GM21423 (cell line): ENCODE measurements at regions not wholly inside any gene's neighbourhood (a gene's known extent, or its start where the extent isn't known, plus 50 kb on each side); places are given as distances from the start of the nearest gene placed in this dataset.

Experiments used
- ATAC-seq: cut with Tn5 transposase; IDR thresholded peaks from one replicate; pipeline ENCODE4 v1.9.1; 2021; ENCODE audit warnings: mild to moderate bottlenecking, moderate library complexity; ENCODE audit not compliant: unreplicated experiment

DNA sequence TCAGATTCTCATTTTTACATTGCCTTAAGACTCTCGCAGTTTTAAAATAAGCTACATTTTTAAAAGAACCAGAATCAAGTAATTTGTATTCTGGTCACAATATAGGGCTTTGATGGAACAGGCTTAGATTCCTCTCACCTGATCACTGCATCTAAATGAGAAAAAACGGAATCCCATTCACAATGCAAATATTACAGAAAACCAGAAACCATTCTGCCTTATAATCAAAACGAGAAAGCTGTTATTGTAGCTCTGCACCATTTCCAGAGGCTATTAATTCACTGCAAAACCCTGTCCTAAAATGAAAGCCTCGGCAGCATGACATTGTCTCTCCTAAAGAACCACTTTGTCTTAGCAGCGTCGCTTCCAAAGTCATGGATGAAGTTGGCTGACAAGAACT, 116.1 kb upstream of the ZNF366 start:
- ATAC-seq = no peak

GRCh38 chr5:72622170-72622760, 115.1 kb upstream of the ZNF366 start:
- no peak for ATAC-seq

- ATAC-seq = no peak
Observed at GRCh38 chr5:72621576-72621975, 114.4 kb upstream of the ZNF366 start.

DNA sequence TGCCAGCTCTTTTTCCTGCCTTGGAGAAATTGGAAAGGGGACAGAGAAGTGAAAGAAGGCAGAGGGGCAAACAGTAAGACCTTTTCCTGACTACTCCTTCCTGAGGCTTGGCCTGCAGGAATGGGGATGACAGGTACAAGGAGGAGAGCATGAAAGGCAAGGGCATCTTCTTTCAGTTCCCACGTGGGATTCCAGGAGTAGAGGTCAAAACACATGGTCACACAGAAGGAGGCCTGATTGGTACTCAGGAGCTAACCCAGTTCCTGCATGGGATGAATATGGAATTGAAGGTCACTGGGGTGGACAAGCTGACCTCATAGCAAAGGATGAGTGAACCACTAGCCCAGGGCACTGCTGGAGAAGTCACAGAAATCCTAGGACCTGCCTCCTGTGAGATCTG, 112.5 kb upstream of the ZNF366 start:
- ATAC-seq = no peak

GRCh38 chr5:72619251-72619650, 112.0 kb upstream of the ZNF366 start:
- no peak for ATAC-seq

- no peak for ATAC-seq
Observed at GRCh38 chr5:72618708-72619107, 111.5 kb upstream of the ZNF366 start.

DNA sequence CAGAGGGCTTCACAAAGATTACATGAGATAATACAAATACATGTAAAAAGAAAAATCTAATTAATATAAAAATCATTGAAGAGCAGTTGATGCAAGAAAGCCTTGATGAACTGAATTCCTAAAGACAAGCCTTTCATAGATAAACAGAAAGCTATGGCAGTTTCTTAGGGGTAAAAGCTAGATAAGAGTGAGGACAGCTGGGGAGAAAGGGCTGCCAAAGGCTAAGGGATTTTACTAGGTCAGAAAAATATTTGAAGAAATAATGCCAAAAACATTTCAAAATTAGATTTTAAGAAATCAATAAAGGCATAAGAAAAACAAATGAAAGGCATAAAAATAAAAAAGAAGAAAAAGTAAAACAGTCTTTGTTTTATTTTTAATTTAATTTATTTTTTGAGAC, 107.9 kb upstream of the ZNF366 start:
- no peak for ATAC-seq

GRCh38 chr5:72613515-72613914, 106.3 kb upstream of the ZNF366 start:
- no peak for ATAC-seq

DNA sequence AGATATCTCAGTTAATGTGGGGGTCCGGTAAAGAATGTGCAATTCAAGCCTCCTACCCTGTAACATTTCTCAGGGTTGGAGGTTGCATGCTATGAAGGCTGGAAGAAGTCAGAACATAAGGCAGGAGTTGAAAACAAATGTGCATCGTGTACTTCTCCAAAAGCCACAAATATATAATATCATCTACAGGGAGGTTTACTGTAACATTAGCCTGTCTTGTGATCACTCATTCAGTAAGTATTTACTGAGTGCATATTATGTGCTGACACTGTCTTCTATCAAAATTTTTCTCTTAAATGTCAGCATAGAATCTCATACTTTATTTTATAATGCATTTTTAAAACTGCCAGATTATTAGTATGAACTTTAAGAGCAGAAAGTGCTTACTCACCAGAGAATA, 105.6 kb upstream of the ZNF366 start:
- no peak for ATAC-seq

GRCh38 chr5:72611118-72611730, 104.0 kb upstream of the ZNF366 start:
- ATAC-seq = peak; percentile 80

DNA sequence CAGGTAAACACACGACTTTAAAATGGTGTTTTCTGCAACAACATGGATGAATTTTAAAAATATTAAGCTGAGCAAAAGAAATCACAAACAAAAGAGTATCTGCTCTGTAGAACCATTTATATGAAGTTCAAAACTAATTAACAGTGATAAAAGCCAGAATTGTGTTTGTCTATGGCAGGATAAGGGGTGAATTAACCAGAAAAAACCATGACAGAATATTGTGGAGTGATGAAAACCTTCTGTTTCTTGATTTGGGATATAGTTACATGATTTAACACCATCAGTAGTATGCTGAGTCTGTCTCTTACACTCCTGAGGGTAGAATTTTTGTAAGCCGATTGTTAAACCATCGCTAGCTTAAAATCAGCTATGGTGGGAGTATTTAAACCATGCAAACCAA, 101.7 kb upstream of the ZNF366 start:
- ATAC-seq = no peak

- no peak for ATAC-seq
Observed at GRCh38 chr5:72608297-72608696, 101.1 kb upstream of the ZNF366 start.

GRCh38 chr5:72607381-72607780, 100.2 kb upstream of the ZNF366 start:
- no peak for ATAC-seq

GRCh38 chr5:72606525-72606924, 99.3 kb upstream of the ZNF366 start:
- no peak for ATAC-seq

DNA sequence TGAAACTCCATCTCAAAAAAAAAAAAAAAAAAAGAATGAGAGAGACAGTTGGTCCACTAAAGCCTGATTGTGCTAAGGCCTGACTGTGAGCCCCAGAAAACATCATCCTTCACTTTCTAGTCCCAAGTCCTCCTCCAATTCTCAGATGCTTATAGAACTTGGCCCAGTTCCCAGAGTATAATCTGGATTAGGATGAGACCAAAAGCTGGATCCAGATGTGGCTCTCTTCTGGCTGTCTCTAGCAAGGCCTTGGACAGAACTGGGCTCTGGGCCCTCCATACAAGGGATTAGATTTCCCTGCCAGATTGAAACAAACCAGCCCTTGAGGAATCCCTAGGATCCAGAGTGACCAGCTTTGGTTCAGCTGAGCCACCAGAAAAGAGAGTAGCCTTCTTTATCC, 98.4 kb upstream of the ZNF366 start:
- ATAC-seq = no peak

- no peak for ATAC-seq
Observed at GRCh38 chr5:72604798-72605154, 97.6 kb upstream of the ZNF366 start.

DNA sequence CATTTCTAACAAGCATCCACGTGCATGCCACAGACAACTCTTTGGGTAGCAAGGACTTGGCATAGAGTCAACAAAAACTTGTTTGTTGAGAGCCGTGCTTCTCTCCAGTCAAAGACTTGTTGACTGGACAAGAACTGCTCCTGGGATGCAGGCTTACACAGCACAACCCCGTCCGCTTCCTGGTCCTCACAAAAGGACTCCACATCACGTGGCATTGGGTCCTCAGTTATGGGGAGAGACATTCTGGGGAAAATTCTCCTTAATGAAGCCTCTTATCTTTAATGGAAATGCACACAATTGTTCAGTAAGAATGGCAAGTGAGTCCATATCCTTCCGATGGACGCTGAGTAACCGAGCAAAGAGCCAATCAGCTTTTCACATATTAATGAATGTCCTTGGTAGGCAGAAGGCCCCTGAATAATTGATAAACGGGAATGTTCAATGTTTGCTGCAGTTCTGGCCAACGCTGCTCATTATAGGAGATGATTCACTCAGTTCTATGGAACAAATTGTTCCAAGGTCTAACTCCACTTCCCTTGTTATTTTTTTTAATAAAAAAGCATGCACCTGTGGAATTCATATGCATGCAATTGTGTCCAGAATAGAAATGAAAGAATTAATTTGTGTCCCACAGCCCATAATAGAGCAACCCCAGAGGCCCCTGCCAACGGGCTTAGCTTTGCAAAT, 97.0 kb upstream of the ZNF366 start:
- no peak for ATAC-seq

DNA sequence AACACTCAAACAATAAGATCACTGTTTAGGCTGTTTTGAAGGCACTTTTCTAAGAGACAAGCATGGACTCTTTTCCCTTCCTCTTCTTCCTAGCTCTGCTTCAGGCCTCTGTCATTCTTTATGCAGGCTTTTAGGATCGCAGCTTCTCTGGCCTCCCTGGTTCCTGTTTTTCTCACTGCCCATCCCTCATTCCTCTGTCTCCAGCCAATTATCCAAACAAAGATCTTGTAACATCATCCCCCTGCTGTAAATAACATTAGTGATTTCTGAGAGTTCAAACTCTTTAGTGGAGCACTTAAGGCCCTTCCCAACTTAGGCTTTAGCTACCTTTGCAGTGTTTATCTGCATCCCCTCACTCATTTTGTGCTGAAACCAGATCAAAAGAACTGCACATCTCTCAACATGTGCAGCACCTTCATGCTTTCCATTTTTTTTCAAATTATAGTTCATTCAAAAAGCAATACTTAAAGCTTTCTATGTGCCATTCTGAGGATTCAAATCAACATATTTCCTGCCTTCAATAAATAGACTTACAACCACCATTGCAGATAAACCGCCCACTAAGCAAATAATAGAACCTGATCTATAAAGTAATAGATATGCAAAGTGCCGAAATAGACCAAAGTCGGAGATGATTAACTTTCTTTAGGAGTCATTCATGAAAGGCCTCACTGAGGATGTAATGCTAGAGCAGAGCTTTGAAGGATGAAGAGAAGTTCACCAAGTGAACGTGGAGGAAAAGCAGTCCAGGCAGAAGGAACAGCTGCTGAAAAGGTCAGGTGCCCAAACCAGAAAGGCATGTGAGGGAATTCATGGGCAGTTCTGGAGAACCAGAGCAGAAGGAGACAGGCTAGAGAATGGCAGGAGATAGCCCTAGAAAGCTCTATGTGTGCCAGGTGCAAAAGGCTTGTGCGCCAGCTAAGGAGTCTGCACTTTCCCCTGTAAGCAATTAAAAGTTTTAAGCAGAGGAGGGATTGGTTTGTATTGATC, 95.8 kb upstream of the ZNF366 start:
- ATAC-seq = no peak

DNA sequence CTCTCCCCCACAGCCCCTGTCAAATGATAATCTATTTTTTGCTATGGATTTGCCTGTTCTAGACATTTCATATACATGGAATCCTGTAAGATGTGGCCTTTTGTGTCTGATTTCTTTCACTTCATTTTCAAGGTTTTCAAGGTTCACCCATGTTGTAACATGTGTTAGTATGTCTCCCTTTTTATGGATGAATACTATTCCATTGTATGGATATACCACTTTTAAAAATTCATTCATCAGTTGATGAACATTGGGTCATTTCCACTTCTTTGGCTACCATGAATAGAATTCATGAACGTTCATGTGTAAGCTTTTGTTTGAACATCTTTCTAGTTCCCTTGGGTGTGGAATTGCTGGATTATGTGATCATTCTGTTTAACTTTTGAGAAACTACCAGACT, 94.7 kb upstream of the ZNF366 start:
- ATAC-seq = no peak

DNA sequence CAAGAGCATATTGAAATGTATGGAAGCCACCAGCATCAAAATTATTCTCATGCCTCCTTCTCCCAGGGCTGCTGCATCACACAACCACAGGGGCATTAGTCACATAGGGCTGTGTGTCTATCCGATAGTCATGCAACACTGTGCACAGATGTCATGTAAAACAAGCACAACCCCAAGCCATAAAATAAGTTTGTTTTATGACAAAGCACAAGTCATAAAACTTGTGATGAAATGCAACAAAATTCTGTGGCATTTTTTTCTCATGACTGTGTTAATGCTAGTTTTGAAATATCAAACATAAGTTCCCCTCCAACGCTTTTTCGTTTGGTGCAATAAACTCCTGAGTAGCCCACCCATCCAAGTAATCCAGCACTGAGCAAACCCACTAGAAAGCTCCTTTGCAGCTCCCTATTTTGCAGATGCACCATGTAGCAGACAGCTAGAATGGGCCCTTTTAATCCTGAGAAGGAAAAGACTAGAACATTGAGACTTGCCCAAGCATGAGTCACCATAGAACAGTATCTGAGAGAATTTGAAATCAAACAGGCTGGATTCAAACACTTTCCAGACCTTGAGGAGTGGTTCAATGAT, 93.3 kb upstream of the ZNF366 start:
- ATAC-seq = no peak
